ENCODE measurements at regions not wholly inside any gene's neighbourhood (a gene's known extent, or its start where the extent isn't known, plus 50 kb on each side); places are given as distances from the start of the nearest gene placed in this dataset.
"Not testable (repeated sequence)": the region's sequence is repeated elsewhere in the genome, so short reads cannot be mapped to it uniquely, and the experiment has no call there.

DNA sequence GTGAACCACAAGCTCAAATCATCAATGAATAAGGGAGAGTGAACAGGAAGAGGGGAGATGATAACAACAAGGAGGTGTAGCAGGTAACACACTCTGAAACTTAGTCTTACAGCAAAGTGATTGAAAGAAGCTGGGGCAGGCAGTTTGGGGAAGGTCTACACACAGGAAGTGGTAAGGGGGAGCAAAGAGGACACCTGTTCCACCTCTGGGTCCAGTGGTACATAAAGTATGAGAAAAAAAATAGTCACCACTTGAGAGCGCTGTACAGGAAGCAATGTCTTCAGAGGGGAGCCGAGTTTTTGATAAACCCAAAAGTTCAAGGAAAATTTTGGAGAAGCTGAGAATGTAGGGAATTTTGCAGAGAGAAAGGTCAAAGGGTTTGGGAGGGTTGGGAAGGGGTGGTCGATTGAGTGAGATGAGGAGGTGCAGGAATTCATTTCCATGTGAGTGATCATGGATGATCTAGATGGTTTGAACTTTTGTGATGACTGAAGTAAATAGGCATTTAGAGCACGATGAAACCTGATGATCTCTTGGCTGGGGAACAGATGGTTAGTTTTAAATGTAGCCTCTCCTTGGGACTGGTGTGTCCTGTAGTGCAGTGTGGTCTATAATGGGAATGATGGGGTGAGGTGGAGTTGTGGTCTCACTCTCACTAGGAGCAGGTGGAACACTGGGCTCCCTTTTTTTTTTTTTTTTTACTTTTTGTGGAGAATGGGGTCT lies 142.0 kb downstream of the RBMX2 start:
- no peak overlapping the region for H3K4me3 ChIP-seq (ENCODE audit: low read depth, low read length)
- TF ChIP-seq, protein P1, sequence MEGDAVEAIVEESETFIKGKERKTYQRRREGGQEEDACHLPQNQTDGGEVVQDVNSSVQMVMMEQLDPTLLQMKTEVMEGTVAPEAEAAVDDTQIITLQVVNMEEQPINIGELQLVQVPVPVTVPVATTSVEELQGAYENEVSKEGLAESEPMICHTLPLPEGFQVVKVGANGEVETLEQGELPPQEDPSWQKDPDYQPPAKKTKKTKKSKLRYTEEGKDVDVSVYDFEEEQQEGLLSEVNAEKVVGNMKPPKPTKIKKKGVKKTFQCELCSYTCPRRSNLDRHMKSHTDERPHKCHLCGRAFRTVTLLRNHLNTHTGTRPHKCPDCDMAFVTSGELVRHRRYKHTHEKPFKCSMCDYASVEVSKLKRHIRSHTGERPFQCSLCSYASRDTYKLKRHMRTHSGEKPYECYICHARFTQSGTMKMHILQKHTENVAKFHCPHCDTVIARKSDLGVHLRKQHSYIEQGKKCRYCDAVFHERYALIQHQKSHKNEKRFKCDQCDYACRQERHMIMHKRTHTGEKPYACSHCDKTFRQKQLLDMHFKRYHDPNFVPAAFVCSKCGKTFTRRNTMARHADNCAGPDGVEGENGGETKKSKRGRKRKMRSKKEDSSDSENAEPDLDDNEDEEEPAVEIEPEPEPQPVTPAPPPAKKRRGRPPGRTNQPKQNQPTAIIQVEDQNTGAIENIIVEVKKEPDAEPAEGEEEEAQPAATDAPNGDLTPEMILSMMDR (IDR thresholded peaks at IDR 0.05; ENCODE audit: low read depth, low read length) = no peak
- H3K9me3 ChIP-seq (ENCODE audit: severe bottlenecking) = no peaks in the 10 kb centered on the region
- H3K27ac ChIP-seq = no peak overlapping the region
- no peaks in the 10 kb centered on the region for H3K36me3 ChIP-seq
- peaks cover 3% of the 10 kb centered on the region for H3K27me3 ChIP-seq (ENCODE audit: insufficient read depth, low read depth, severe bottlenecking)
- no peak for DNase-seq

DNA sequence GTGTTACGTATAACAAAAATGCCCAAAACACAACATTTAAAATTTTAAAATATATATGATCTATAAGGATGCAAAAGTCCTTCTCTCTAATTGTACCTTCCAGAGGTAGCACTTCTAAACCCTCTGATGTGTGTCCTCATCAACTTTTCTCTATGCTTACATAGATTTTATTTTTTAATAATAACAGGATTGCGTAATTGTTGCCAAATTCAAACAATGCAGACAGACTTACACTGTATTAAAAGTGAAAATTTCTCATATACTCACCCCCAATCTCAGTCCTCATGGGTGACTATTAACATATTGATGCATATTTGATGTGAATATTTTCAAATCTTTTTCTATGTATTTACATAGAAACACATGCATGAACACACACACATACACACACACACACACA lies 144.0 kb downstream of the RBMX2 start:
- Histone ChIP-seq H3K27ac (no peak overlapping the region), H3K4me3 (ENCODE audit: low read depth, low read length) (no peak overlapping the region), H3K27me3 (ENCODE audit: insufficient read depth, low read depth, severe bottlenecking) (no peaks in the 10 kb centered on the region), H3K9me3 (ENCODE audit: severe bottlenecking) (no peaks in the 10 kb centered on the region), H3K36me3 (no peaks in the 10 kb centered on the region)
- TF ChIP-seq, protein P1 (IDR thresholded peaks at IDR 0.05; ENCODE audit: low read depth, low read length) = no peak
- no peak for DNase-seq

DNA sequence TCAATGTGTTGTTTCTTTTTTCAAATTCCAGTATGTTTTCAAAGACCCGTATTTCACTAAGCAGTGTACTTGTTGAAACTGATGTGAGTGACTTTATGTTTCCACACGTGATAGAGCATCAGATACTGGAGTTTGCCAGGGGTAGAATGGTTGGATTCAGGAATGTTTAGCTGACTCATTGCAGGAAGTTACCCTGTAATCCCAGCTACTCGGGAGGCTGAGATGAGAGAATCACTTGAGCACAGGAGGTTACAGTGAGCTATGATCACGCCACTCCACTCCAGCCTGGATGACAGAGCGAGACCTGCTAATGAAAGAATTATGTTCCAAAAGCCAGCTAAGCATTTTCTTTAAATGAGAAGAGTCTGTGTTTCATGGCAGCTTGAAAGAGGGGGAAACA lies 147.6 kb downstream of the RBMX2 start:
- not testable (repeated sequence) for DNase-seq; H3K27me3 ChIP-seq (ENCODE audit: insufficient read depth, low read depth, severe bottlenecking)

DNA sequence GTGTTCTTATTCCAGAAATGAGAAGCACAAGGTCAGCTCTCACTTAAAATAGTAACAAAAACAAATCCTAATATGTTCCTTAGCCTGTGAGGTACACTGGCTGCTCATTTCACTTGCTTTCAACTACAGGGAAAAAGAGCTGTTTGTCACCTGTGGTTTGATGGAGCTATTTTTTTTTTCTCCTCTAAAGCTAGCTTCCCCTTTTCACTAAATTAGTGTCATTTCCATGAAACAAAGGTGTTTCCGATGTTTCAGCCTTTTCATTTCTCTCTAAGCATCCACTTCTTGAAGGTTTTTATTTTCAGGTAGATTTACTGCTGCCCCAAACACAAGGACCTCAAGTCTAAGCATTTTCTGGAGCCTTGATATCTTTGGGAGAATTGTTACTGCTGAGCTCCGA lies 148.6 kb downstream of the RBMX2 start:
- H3K4me3 ChIP-seq (ENCODE audit: low read depth, low read length) = no peak overlapping the region
- no peaks in the 10 kb centered on the region for H3K27me3 ChIP-seq (ENCODE audit: insufficient read depth, low read depth, severe bottlenecking)
- TF ChIP-seq, protein P1 (IDR thresholded peaks at IDR 0.05; ENCODE audit: low read depth, low read length) = no peak
- H3K27ac ChIP-seq = no peak overlapping the region
- H3K9me3 ChIP-seq (ENCODE audit: severe bottlenecking) = no peaks in the 10 kb centered on the region
- DNase-seq = no peak
- H3K36me3 ChIP-seq = no peaks in the 10 kb centered on the region

More for the DNA sequence above, 147.6 kb downstream of the RBMX2 start:
- H3K27ac ChIP-seq; H3K9me3 ChIP-seq (ENCODE audit: severe bottlenecking); H3K4me3 ChIP-seq (ENCODE audit: low read depth, low read length); H3K36me3 ChIP-seq: not testable (repeated sequence)

DNA sequence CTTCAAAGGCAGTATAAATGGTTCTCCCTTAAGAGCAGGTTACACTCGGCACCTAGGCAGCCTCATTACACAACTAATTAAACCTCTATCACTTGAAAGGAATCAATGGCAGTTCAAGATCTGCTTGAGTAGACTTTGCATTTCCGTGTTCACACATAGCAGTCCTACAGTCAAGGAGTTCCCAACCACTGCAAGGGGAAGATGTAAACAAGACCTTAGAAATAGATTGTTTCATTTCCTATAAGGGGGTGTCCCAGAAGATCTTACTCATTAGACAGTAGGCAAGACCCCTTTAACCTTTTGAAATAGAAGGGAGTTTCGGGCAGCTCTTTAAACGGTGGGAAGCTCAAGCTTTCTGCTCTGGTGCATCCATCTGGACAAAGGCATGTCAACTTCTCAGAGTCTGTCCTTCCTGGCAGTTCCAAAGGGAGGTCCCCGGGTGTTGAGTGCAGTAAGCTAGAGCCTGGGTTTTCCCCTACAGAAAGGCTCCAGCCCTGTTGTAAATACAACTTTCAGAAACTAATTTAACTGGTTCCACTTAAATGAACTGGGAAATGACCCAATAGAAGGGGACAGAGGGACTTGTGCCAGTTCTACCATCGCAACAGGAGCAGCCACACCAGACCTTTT lies 150.8 kb downstream of the RBMX2 start:
- no peak for DNase-seq
- TF ChIP-seq, protein P1 (IDR thresholded peaks at IDR 0.05; ENCODE audit: low read depth, low read length) = no peak
- no peaks in the 10 kb centered on the region for H3K36me3 ChIP-seq
- H3K4me3 ChIP-seq (ENCODE audit: low read depth, low read length) = no peak overlapping the region
- no peaks in the 10 kb centered on the region for H3K9me3 ChIP-seq (ENCODE audit: severe bottlenecking)
- H3K27me3 ChIP-seq (ENCODE audit: insufficient read depth, low read depth, severe bottlenecking) = no peaks in the 10 kb centered on the region
- no peak overlapping the region for H3K27ac ChIP-seq

DNA sequence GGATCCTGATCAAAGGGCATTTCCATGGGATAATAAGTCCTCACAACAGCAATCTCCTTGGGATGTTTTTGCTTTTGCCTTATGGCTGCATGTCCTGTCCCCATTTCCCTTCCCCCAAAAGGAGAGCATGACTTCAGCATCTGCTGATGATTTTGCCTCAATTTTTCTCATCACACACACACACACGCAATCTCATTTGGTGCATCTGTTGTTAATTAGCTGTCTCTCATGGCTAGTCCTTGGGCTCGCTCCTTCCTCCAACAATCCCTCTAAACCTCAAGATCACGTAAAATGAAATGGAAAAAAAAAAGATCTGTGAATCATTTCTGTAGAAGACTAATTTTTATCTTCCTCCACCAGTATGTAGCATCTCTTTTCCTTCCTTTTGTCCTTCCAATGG lies 153.6 kb downstream of the RBMX2 start:
- no peak for DNase-seq
- Histone ChIP-seq H3K27ac (no peak overlapping the region), H3K4me3 (ENCODE audit: low read depth, low read length) (no peak overlapping the region), H3K27me3 (ENCODE audit: insufficient read depth, low read depth, severe bottlenecking) (no peaks in the 10 kb centered on the region), H3K36me3 (no peaks in the 10 kb centered on the region), H3K9me3 (ENCODE audit: severe bottlenecking) (no peaks in the 10 kb centered on the region)
- TF ChIP-seq, protein P1 (IDR thresholded peaks at IDR 0.05; ENCODE audit: low read depth, low read length) = no peak
